Neural cell (in vitro differentiated cells): ENCODE measurements at regions not wholly inside any gene's neighbourhood (a gene's known extent, or its start where the extent isn't known, plus 50 kb on each side); places are given as distances from the start of the nearest gene placed in this dataset.

Experiments
- CTCF ChIP-seq: fragments of 450-650 bp; IDR thresholded peaks from 2 replicates; pipeline ENCODE4 v1.5.1; 2014; ENCODE audit warnings: antibody characterized with exemption, mild to moderate bottlenecking, moderate library complexity; ENCODE audit not compliant: poor library complexity, severe bottlenecking
- EP300 ChIP-seq: fragments of 450-650 bp; conservative IDR thresholded peaks from 2 replicates; pipeline ENCODE4 v1.6.1; 2014; ENCODE audit warnings: antibody characterized with exemption, mild to moderate bottlenecking, moderate library complexity; ENCODE audit not compliant: poor library complexity, severe bottlenecking
- EZH2 ChIP-seq: fragments of 200-600, 300-800 bp; shearing (Covaris generic), sonication (generic); IDR thresholded peaks from 2 replicates; pipeline ENCODE4 v1.6.1; 2014; ENCODE audit warnings: antibody characterized with exemption, low read length, borderline replicate concordance, mild to moderate bottlenecking; ENCODE audit not compliant: insufficient read depth, poor library complexity, severe bottlenecking
- POLR2AphosphoS5 ChIP-seq: IDR thresholded peaks from 2 replicates; pipeline ENCODE4 v1.6.1; 2012

- TF ChIP-seq CTCF, result no peak
- TF ChIP-seq POLR2AphosphoS5, result no peak
- no peak for TF ChIP-seq EZH2
- no peak for TF ChIP-seq EP300
Observed at GRCh38 chr17:12388226-12388625, 277.5 kb upstream of the MYOCD start.
